NCI-H82 (cell line): ENCODE measurements at regions not wholly inside any gene's neighbourhood (a gene's known extent, or its start where the extent isn't known, plus 50 kb on each side); places are given as distances from the start of the nearest gene placed in this dataset.

Experiments
- DNase-seq: peaks from one replicate; lab custom pipeline; 2025; lab: John Stamatoyannopoulos, UW

GRCh38 chr20:40634891-40635290 is 54.1 kb downstream of the MAFB start:
- no peak for DNase-seq

- DNase-seq, result no peak
Observed at GRCh38 chr20:40633123-40633850, 55.7 kb downstream of the MAFB start.

GRCh38 chr20:40632346-40632976 is 56.6 kb downstream of the MAFB start:
- DNase-seq, result no peak

GRCh38 chr20:40631119-40631631 is 57.9 kb downstream of the MAFB start:
- DNase-seq, result no peak

- no peak for DNase-seq
Observed at GRCh38 chr20:40630713-40631112, 58.3 kb downstream of the MAFB start.

- no peak for DNase-seq
Observed at GRCh38 chr20:40630099-40630498, 58.9 kb downstream of the MAFB start.

- DNase-seq, result no peak
Observed at GRCh38 chr20:40628877-40629276, 60.2 kb downstream of the MAFB start.

GRCh38 chr20:40619053-40619452 is 70.0 kb downstream of the MAFB start:
- DNase-seq, result peak; percentile 14

GRCh38 chr20:40617594-40617993 is 71.4 kb downstream of the MAFB start:
- no peak for DNase-seq

- no peak for DNase-seq
Observed at GRCh38 chr20:40612837-40613236, 76.2 kb downstream of the MAFB start.

- no peak for DNase-seq
Observed at GRCh38 chr20:40612247-40612646, 76.8 kb downstream of the MAFB start.

GRCh38 chr20:40610730-40611129 is 78.3 kb downstream of the MAFB start:
- DNase-seq, result no peak

- no peak for DNase-seq
Observed at GRCh38 chr20:40607927-40608326, 81.1 kb downstream of the MAFB start.

GRCh38 chr20:40606660-40607059 is 82.4 kb downstream of the MAFB start:
- DNase-seq, result no peak

GRCh38 chr20:40606237-40606636 is 82.8 kb downstream of the MAFB start:
- DNase-seq, result no peak

- DNase-seq, result no peak
Observed at GRCh38 chr20:40604416-40604815, 84.6 kb downstream of the MAFB start.

GRCh38 chr20:40603057-40603651 is 85.9 kb downstream of the MAFB start:
- no peak for DNase-seq

- no peak for DNase-seq
Observed at GRCh38 chr20:40602381-40602780, 86.7 kb downstream of the MAFB start.

GRCh38 chr20:40600441-40601219 is 88.4 kb downstream of the MAFB start:
- DNase-seq, result no peak

- no peak for DNase-seq
Observed at GRCh38 chr20:40599987-40600386, 89.0 kb downstream of the MAFB start.

GRCh38 chr20:40592941-40593340 is 96.1 kb downstream of the MAFB start:
- no peak for DNase-seq

- no peak for DNase-seq
Observed at GRCh38 chr20:40591536-40591935, 97.5 kb downstream of the MAFB start.
